OCI-LY7 (cell line): ENCODE measurements at regions not wholly inside any gene's neighbourhood (a gene's known extent, or its start where the extent isn't known, plus 50 kb on each side); places are given as distances from the start of the nearest gene placed in this dataset.

Source experiments
- BruUV-seq: library from RNA; stranded (reverse); fragments of 400-500 nt; replicated peaks from 2 replicates; lab custom pipeline; 2021; lab: Mats Ljungman, UMichigan
- CTCF ChIA-PET: fragments of 300-600 bp; sonication (Branson Sonifier 250); formaldehyde crosslinking; loops from one replicate; lab custom pipeline; 2022; ENCODE audit warnings: antibody characterized with exemption; ENCODE audit not compliant: unreplicated experiment; lab: Charles Lee
- POLR2A ChIA-PET: fragments of 300-600 bp; sonication (Branson Sonifier 250); formaldehyde crosslinking; loops from one replicate; lab custom pipeline; 2022; ENCODE audit warnings: antibody characterized with exemption; lab: Charles Lee
- DNase-seq: peaks from one replicate; pipeline ENCODE4 v3.0.0-alpha.2; 2015; ENCODE audit warnings: low spot score
- H2AFZ ChIP-seq: fragments of 200-600 bp; sonication (generic), shearing (Covaris generic); 2 replicates; pipeline ENCODE4 v1.6.1; 2014; ENCODE audit warnings: mild to moderate bottlenecking, antibody characterized with exemption, low read length, moderate library complexity
- H3K27ac ChIP-seq: fragments of 200-600 bp; sonication (generic); 2 replicates; pipeline ENCODE4 v1.5.1; 2014; ENCODE audit warnings: mixed run types, low read depth, mild to moderate bottlenecking, moderate library complexity, low read length, inconsistent platforms; ENCODE audit not compliant: poor library complexity, severe bottlenecking
- H3K36me3 ChIP-seq: fragments of 200-600 bp; sonication (generic); 2 replicates; pipeline ENCODE4 v1.6.1; 2014; ENCODE audit warnings: mild to moderate bottlenecking, antibody characterized with exemption, low read length, moderate library complexity, mixed read lengths; ENCODE audit not compliant: insufficient read depth
- H3K4me1 ChIP-seq: fragments of 200-600 bp; sonication (generic); 2 replicates; pipeline ENCODE4 v1.5.1; 2014; ENCODE audit warnings: mild to moderate bottlenecking, low read length; ENCODE audit not compliant: insufficient read depth, poor library complexity, severe bottlenecking
- H3K4me2 ChIP-seq: fragments of 200-600 bp; sonication (generic); 2 replicates; pipeline ENCODE4 v1.6.1; 2014; ENCODE audit warnings: mild to moderate bottlenecking, low read length
- H3K4me3 ChIP-seq: fragments of 200-600 bp; sonication (generic); 2 replicates; pipeline ENCODE4 v1.5.1; 2014; ENCODE audit warnings: mild to moderate bottlenecking, low read depth, low read length; ENCODE audit not compliant: poor library complexity, severe bottlenecking
- H3K79me2 ChIP-seq: fragments of 200-600 bp; sonication (generic); 2 replicates; pipeline ENCODE4 v1.6.1; 2016; ENCODE audit warnings: low read depth, mild to moderate bottlenecking, low read length, moderate library complexity, mixed read lengths; ENCODE audit not compliant: insufficient read depth
- H3K9me2 ChIP-seq: fragments of 200-600 bp; sonication (generic); 2 replicates; pipeline ENCODE4 v1.6.1; 2016; ENCODE audit warnings: mild to moderate bottlenecking, low read length, mixed read lengths; ENCODE audit not compliant: insufficient read depth
- H3K9me3 ChIP-seq: fragments of 200-600 bp; sonication (generic); 2 replicates; pipeline ENCODE4 v1.6.1; 2014; ENCODE audit warnings: mild to moderate bottlenecking, mixed run types, low read length, mixed read lengths
- H4K20me1 ChIP-seq: fragments of 200-600 bp; sonication (generic); 2 replicates; pipeline ENCODE4 v1.6.1; 2014; ENCODE audit warnings: mild to moderate bottlenecking, antibody characterized with exemption, low read length, moderate library complexity, mixed read lengths; ENCODE audit not compliant: insufficient read depth
- EZH2phosphoT487 ChIP-seq: fragments of 200-600 bp; sonication (generic); IDR thresholded peaks from 2 replicates; pipeline ENCODE4 v1.6.1; 2018; ENCODE audit warnings: low read depth, borderline replicate concordance, mild to moderate bottlenecking, mixed run types, antibody characterized with exemption, low read length, moderate library complexity, mixed read lengths
- intact Hi-C: fragments of 100-400 bp; cut with micrococcal nuclease; formaldehyde crosslinking; loops from one replicate; pipeline ENCODE4 v1.10.0; 2022; ENCODE audit not compliant: unreplicated experiment
- TF ChIP-seq, protein P1 (sequence below): fragments of 200-600 bp; sonication (generic); conservative IDR thresholded peaks from 2 replicates; pipeline ENCODE4 v1.5.1; 2014; ENCODE audit warnings: mild to moderate bottlenecking, antibody characterized with exemption, low read length, moderate library complexity, mixed read lengths

DNA sequence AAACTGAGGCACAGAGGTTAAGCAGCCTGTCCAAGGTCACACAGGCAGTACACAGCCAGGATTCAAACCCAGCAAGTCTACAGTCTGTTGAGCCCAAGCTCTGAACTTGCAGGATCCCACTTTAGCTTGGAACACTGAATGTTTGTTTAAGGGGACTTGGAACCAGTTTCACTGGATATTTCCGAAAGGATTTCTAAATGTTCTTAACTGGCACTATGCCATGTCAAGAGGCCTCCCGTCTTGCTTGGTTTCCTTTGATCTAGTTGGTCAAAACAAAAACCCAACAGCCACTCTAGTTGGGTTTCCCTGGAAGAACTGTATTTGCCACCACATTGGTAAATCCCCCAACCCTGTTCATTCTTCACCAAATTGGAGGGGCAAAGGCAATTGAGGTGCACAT, 317.6 kb upstream of the KAZN start:
- H3K9me3 ChIP-seq = peaks cover 2% of the 10 kb centered on the region; the same call in 1 of the 2 replicates
- no TSS peak for BruUV-seq
- H3K4me1 ChIP-seq = peaks cover 18% of the 10 kb centered on the region
- H3K79me2 ChIP-seq = no peaks in the 10 kb centered on the region
- H4K20me1 ChIP-seq = no peaks in the 10 kb centered on the region
- H3K4me2 ChIP-seq = no peak overlapping the region
- intact Hi-C loops = no loop called here
- no peak for DNase-seq
- no peaks in the 10 kb centered on the region for H3K9me2 ChIP-seq
- ChIA-PET POLR2A (interaction anchor here (1.1 to 1.5 kb wide), 2 partner anchors 17 to 19 kb away, joined by 3 read pairs; no protein-coding TSS in a partner anchor), CTCF (no interaction called here)
- no peak overlapping the region for H3K27ac ChIP-seq
- H2AFZ ChIP-seq = peak overlapping the region; percentile 12; the same call in 1 of the 2 replicates
- H3K4me3 ChIP-seq = no peak overlapping the region
- TF ChIP-seq, protein P1, sequence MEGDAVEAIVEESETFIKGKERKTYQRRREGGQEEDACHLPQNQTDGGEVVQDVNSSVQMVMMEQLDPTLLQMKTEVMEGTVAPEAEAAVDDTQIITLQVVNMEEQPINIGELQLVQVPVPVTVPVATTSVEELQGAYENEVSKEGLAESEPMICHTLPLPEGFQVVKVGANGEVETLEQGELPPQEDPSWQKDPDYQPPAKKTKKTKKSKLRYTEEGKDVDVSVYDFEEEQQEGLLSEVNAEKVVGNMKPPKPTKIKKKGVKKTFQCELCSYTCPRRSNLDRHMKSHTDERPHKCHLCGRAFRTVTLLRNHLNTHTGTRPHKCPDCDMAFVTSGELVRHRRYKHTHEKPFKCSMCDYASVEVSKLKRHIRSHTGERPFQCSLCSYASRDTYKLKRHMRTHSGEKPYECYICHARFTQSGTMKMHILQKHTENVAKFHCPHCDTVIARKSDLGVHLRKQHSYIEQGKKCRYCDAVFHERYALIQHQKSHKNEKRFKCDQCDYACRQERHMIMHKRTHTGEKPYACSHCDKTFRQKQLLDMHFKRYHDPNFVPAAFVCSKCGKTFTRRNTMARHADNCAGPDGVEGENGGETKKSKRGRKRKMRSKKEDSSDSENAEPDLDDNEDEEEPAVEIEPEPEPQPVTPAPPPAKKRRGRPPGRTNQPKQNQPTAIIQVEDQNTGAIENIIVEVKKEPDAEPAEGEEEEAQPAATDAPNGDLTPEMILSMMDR = no peak
- TF ChIP-seq EZH2phosphoT487 = no peak
- H3K36me3 ChIP-seq = no peaks in the 10 kb centered on the region

DNA sequence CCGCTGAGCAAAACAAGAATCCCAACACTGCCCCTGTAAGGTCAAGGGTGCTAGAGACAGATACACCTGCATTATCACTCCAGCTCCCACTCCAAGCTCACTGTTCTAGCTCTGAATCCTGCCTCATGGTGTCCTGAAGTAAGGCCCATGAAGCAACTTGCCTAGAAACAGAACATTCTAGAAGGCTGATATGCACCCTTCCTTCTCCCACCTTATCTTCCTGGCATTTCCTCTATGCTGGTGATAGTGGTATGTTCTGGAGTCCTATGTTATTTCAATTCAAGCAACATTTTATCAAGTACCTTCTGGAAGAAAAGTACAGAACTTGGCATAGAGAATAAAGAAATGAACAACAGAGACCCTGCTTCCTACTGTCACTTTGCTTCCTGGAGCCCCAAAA, 317.1 kb upstream of the KAZN start:
- H3K9me3 ChIP-seq = peaks cover 8% of the 10 kb centered on the region; the same call in 1 of the 2 replicates
- H3K4me2 ChIP-seq = no peak overlapping the region
- CTCF ChIA-PET = no interaction called here

DNA sequence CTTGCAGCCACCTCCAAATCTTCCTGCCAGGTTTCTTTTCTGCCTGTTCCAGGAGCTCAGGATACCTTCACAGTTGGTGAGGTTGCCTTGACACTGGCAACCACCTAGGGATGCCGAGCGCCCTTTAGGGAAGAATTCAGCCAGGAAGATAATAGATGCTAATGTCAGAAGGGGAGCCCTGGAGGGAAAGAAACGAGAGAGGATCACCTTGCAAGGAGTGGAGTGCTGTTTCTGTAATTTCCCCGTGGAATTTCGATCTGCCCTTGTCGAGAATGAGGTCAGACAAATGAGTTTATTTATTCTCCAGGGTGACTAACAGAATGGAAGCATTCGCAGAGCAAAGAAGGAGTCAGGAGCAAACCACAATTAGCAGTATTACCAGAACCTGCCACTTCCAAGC, 315.8 kb upstream of the KAZN start:
- Histone ChIP-seq H3K27ac (no peak overlapping the region), H4K20me1 (no peaks in the 10 kb centered on the region), H3K4me2 (no peak overlapping the region), H3K4me3 (no peak overlapping the region), H3K36me3 (no peaks in the 10 kb centered on the region), H3K79me2 (no peaks in the 10 kb centered on the region), H3K9me2 (no peaks in the 10 kb centered on the region), H2AFZ (peak overlapping the region; percentile 33; the same call in 1 of the 2 replicates), H3K4me1 (peaks cover 18% of the 10 kb centered on the region), H3K9me3 (peaks cover 12% of the 10 kb centered on the region; the same call in 1 of the 2 replicates)
- CTCF ChIA-PET = no interaction called here
- no peak for DNase-seq
- TF ChIP-seq EZH2phosphoT487 = no peak
- TF ChIP-seq, protein P1 = no peak
- BruUV-seq = no TSS peak
- intact Hi-C loops = no loop called here
- POLR2A ChIA-PET = no interaction called here

More for the DNA sequence above, 317.1 kb upstream of the KAZN start:
- POLR2A ChIA-PET = interaction anchor here (1.1 to 1.5 kb wide), 2 partner anchors 18 to 19 kb away, joined by 3 read pairs; no protein-coding TSS in a partner anchor
- Histone ChIP-seq H3K4me1 (peaks cover 18% of the 10 kb centered on the region), H3K4me3 (no peak overlapping the region), H4K20me1 (no peaks in the 10 kb centered on the region), H3K36me3 (no peaks in the 10 kb centered on the region), H3K79me2 (no peaks in the 10 kb centered on the region), H2AFZ (peak overlapping the region; percentile 12; the same call in 1 of the 2 replicates), H3K27ac (no peak overlapping the region), H3K9me2 (no peaks in the 10 kb centered on the region)
- no peak for TF ChIP-seq EZH2phosphoT487
- TF ChIP-seq, protein P1 = no peak
- DNase-seq = no peak
- BruUV-seq = no TSS peak
- intact Hi-C loops = no loop called here
